ENCODE measurements at regions not wholly inside any gene's neighbourhood (a gene's known extent, or its start where the extent isn't known, plus 50 kb on each side); places are given as distances from the start of the nearest gene placed in this dataset.

GRCh38 chr5:32512926-32513325 is 68.4 kb upstream of the ZFR start:
- no peak overlapping the region for H3K27ac ChIP-seq (ENCODE audit: low read length)
- no peaks in the 10 kb centered on the region for H3K4me1 ChIP-seq (ENCODE audit: control insufficient read depth, insufficient read depth, low read length)
- no peak overlapping the region for H3K4me3 ChIP-seq (ENCODE audit: low read length in 2 of 2)
- H3K27me3 ChIP-seq (ENCODE audit: control insufficient read depth in 1 of 2, insufficient read depth in 2 of 2, low read length in 2 of 2), result no peaks in the 10 kb centered on the region
- no peak overlapping the region for H3K9ac ChIP-seq (ENCODE audit: low read length in 2 of 2)
- no peaks in the 10 kb centered on the region for H3K36me3 ChIP-seq (ENCODE audit: control insufficient read depth in 2 of 2, insufficient read depth in 2 of 2, low read length in 2 of 2)
- H3K9me3 ChIP-seq (ENCODE audit: control insufficient read depth in 2 of 2, low read length in 2 of 2), result no peaks in the 10 kb centered on the region

- no peaks in the 10 kb centered on the region for H3K9me3 ChIP-seq (ENCODE audit: control insufficient read depth in 2 of 2, low read length in 2 of 2)
- H3K9ac ChIP-seq (ENCODE audit: low read length in 2 of 2), result no peak overlapping the region
- no peak overlapping the region for H3K4me3 ChIP-seq (ENCODE audit: low read length in 2 of 2)
- peaks cover 3% of the 10 kb centered on the region for H3K4me1 ChIP-seq (ENCODE audit: control insufficient read depth, insufficient read depth, low read length)
- H3K36me3 ChIP-seq (ENCODE audit: control insufficient read depth in 2 of 2, insufficient read depth in 2 of 2, low read length in 2 of 2), result no peaks in the 10 kb centered on the region
- no peak overlapping the region for H3K27ac ChIP-seq (ENCODE audit: low read length)
- H3K27me3 ChIP-seq (ENCODE audit: control insufficient read depth in 1 of 2, insufficient read depth in 2 of 2, low read length in 2 of 2), result no peaks in the 10 kb centered on the region
These were observed 67.3 kb upstream of the ZFR start for GRCh38 chr5:32511776-32512374.

GRCh38 chr5:32510860-32511259 is 66.3 kb upstream of the ZFR start:
- H3K9me3 ChIP-seq (ENCODE audit: control insufficient read depth in 2 of 2, low read length in 2 of 2), result no peaks in the 10 kb centered on the region
- H3K27ac ChIP-seq (ENCODE audit: low read length), result no peak overlapping the region

GRCh38 chr5:32508806-32509805 is 64.6 kb upstream of the ZFR start:
- Histone ChIP-seq H3K27me3 (ENCODE audit: control insufficient read depth in 1 of 2, insufficient read depth in 2 of 2, low read length in 2 of 2) (no peaks in the 10 kb centered on the region), H3K4me1 (ENCODE audit: control insufficient read depth, insufficient read depth, low read length) (peaks cover 27% of the 10 kb centered on the region), H3K27ac (ENCODE audit: low read length) (no peak overlapping the region), H3K36me3 (ENCODE audit: control insufficient read depth in 2 of 2, insufficient read depth in 2 of 2, low read length in 2 of 2) (no peaks in the 10 kb centered on the region), H3K4me3 (ENCODE audit: low read length in 2 of 2) (no peak overlapping the region), H3K9me3 (ENCODE audit: control insufficient read depth in 2 of 2, low read length in 2 of 2) (no peaks in the 10 kb centered on the region), H3K9ac (ENCODE audit: low read length in 2 of 2) (no peak overlapping the region)

More at GRCh38 chr5:32510860-32511259, 66.3 kb upstream of the ZFR start:
- H3K9ac ChIP-seq (ENCODE audit: low read length in 2 of 2), result no peak overlapping the region
- H3K4me1 ChIP-seq (ENCODE audit: control insufficient read depth, insufficient read depth, low read length), result peaks cover 11% of the 10 kb centered on the region
- H3K27me3 ChIP-seq (ENCODE audit: control insufficient read depth in 1 of 2, insufficient read depth in 2 of 2, low read length in 2 of 2), result no peaks in the 10 kb centered on the region
- no peak overlapping the region for H3K4me3 ChIP-seq (ENCODE audit: low read length in 2 of 2)
- no peaks in the 10 kb centered on the region for H3K36me3 ChIP-seq (ENCODE audit: control insufficient read depth in 2 of 2, insufficient read depth in 2 of 2, low read length in 2 of 2)

- no peak overlapping the region for H3K4me3 ChIP-seq (ENCODE audit: low read length in 2 of 2)
- no peak overlapping the region for H3K9ac ChIP-seq (ENCODE audit: low read length in 2 of 2)
- H3K4me1 ChIP-seq (ENCODE audit: control insufficient read depth, insufficient read depth, low read length), result peaks cover 27% of the 10 kb centered on the region
- H3K27ac ChIP-seq (ENCODE audit: low read length), result no peak overlapping the region
- no peaks in the 10 kb centered on the region for H3K9me3 ChIP-seq (ENCODE audit: control insufficient read depth in 2 of 2, low read length in 2 of 2)
- H3K27me3 ChIP-seq (ENCODE audit: control insufficient read depth in 1 of 2, insufficient read depth in 2 of 2, low read length in 2 of 2), result no peaks in the 10 kb centered on the region
- H3K36me3 ChIP-seq (ENCODE audit: control insufficient read depth in 2 of 2, insufficient read depth in 2 of 2, low read length in 2 of 2), result no peaks in the 10 kb centered on the region
These were observed 63.3 kb upstream of the ZFR start for GRCh38 chr5:32507738-32508434.

GRCh38 chr5:32506799-32507198 is 62.3 kb upstream of the ZFR start:
- H3K4me1 ChIP-seq (ENCODE audit: control insufficient read depth, insufficient read depth, low read length), result peaks cover 27% of the 10 kb centered on the region
- no peaks in the 10 kb centered on the region for H3K27me3 ChIP-seq (ENCODE audit: control insufficient read depth in 1 of 2, insufficient read depth in 2 of 2, low read length in 2 of 2)
- H3K9me3 ChIP-seq (ENCODE audit: control insufficient read depth in 2 of 2, low read length in 2 of 2), result no peaks in the 10 kb centered on the region
- no peaks in the 10 kb centered on the region for H3K36me3 ChIP-seq (ENCODE audit: control insufficient read depth in 2 of 2, insufficient read depth in 2 of 2, low read length in 2 of 2)
- peak overlapping the region in 1 of 2 donors; percentile 66 for H3K4me3 ChIP-seq (ENCODE audit: low read length in 2 of 2)
- no peak overlapping the region for H3K9ac ChIP-seq (ENCODE audit: low read length in 2 of 2)
- H3K27ac ChIP-seq (ENCODE audit: low read length), result peak overlapping the region; percentile 66

- H3K36me3 ChIP-seq (ENCODE audit: control insufficient read depth in 2 of 2, insufficient read depth in 2 of 2, low read length in 2 of 2), result no peaks in the 10 kb centered on the region
- H3K9me3 ChIP-seq (ENCODE audit: control insufficient read depth in 2 of 2, low read length in 2 of 2), result no peaks in the 10 kb centered on the region
- no peaks in the 10 kb centered on the region for H3K27me3 ChIP-seq (ENCODE audit: control insufficient read depth in 1 of 2, insufficient read depth in 2 of 2, low read length in 2 of 2)
- peak overlapping the region; percentile 66 for H3K27ac ChIP-seq (ENCODE audit: low read length)
- peak overlapping the region; percentile 15 to 66 for H3K4me3 ChIP-seq (ENCODE audit: low read length in 2 of 2)
- H3K4me1 ChIP-seq (ENCODE audit: control insufficient read depth, insufficient read depth, low read length), result peaks cover 27% of the 10 kb centered on the region
- H3K9ac ChIP-seq (ENCODE audit: low read length in 2 of 2), result no peak overlapping the region
These were observed 61.7 kb upstream of the ZFR start for GRCh38 chr5:32506201-32506661.

- peak overlapping the region; percentile 28 to 66 for H3K4me3 ChIP-seq (ENCODE audit: low read length in 2 of 2)
These were observed 61.2 kb upstream of the ZFR start for GRCh38 chr5:32505756-32506155.

GRCh38 chr5:32504989-32505596 is 60.6 kb upstream of the ZFR start:
- no peaks in the 10 kb centered on the region for H3K9me3 ChIP-seq (ENCODE audit: control insufficient read depth in 2 of 2, low read length in 2 of 2)
- H3K27ac ChIP-seq (ENCODE audit: low read length), result peak overlapping the region; percentile 66
- peak overlapping the region; percentile 33 to 66 for H3K4me3 ChIP-seq (ENCODE audit: low read length in 2 of 2)
- peaks cover 27% of the 10 kb centered on the region for H3K4me1 ChIP-seq (ENCODE audit: control insufficient read depth, insufficient read depth, low read length)
- H3K27me3 ChIP-seq (ENCODE audit: control insufficient read depth in 1 of 2, insufficient read depth in 2 of 2, low read length in 2 of 2), result no peaks in the 10 kb centered on the region
- H3K9ac ChIP-seq (ENCODE audit: low read length in 2 of 2), result peak overlapping the region; percentile 47 to 55
- H3K36me3 ChIP-seq (ENCODE audit: control insufficient read depth in 2 of 2, insufficient read depth in 2 of 2, low read length in 2 of 2), result no peaks in the 10 kb centered on the region

More at GRCh38 chr5:32505756-32506155, 61.2 kb upstream of the ZFR start:
- H3K9me3 ChIP-seq (ENCODE audit: control insufficient read depth in 2 of 2, low read length in 2 of 2), result no peaks in the 10 kb centered on the region
- peak overlapping the region in 1 of 2 donors; percentile 36 for H3K9ac ChIP-seq (ENCODE audit: low read length in 2 of 2)
- peak overlapping the region; percentile 66 for H3K27ac ChIP-seq (ENCODE audit: low read length)
- H3K27me3 ChIP-seq (ENCODE audit: control insufficient read depth in 1 of 2, insufficient read depth in 2 of 2, low read length in 2 of 2), result no peaks in the 10 kb centered on the region
- peaks cover 27% of the 10 kb centered on the region for H3K4me1 ChIP-seq (ENCODE audit: control insufficient read depth, insufficient read depth, low read length)
- no peaks in the 10 kb centered on the region for H3K36me3 ChIP-seq (ENCODE audit: control insufficient read depth in 2 of 2, insufficient read depth in 2 of 2, low read length in 2 of 2)

- peaks cover 27% of the 10 kb centered on the region for H3K4me1 ChIP-seq (ENCODE audit: control insufficient read depth, insufficient read depth, low read length)
- H3K27ac ChIP-seq (ENCODE audit: low read length), result peak overlapping the region; percentile 66
- no peaks in the 10 kb centered on the region for H3K36me3 ChIP-seq (ENCODE audit: control insufficient read depth in 2 of 2, insufficient read depth in 2 of 2, low read length in 2 of 2)
- H3K4me3 ChIP-seq (ENCODE audit: low read length in 2 of 2), result peak overlapping the region; percentile 33 to 40
- no peaks in the 10 kb centered on the region for H3K27me3 ChIP-seq (ENCODE audit: control insufficient read depth in 1 of 2, insufficient read depth in 2 of 2, low read length in 2 of 2)
- peak overlapping the region; percentile 47 to 55 for H3K9ac ChIP-seq (ENCODE audit: low read length in 2 of 2)
- no peaks in the 10 kb centered on the region for H3K9me3 ChIP-seq (ENCODE audit: control insufficient read depth in 2 of 2, low read length in 2 of 2)
These were observed 59.9 kb upstream of the ZFR start for GRCh38 chr5:32504329-32504988.
